MCF 10A (cell line): ENCODE measurements at regions not wholly inside any gene's neighbourhood (a gene's known extent, or its start where the extent isn't known, plus 50 kb on each side); places are given as distances from the start of the nearest gene placed in this dataset.
A peak's percentile ranks its signal among the peaks of the same experiment; 100 is the strongest.
"Not testable (repeated sequence)": the region's sequence is repeated elsewhere in the genome, so short reads cannot be mapped to it uniquely, and the experiment has no call there.

ENCODE experiments used
- BruUV-seq: library from RNA; stranded (reverse); fragments of 400-500 nt; replicated peaks from 2 replicates; lab custom pipeline; 2021; lab: Mats Ljungman, UMichigan
- CTCF ChIA-PET: fragments of 300-600 bp; sonication (Branson Sonifier 250); formaldehyde crosslinking; extraction: SDS; loops from one replicate; lab custom pipeline; 2021; ENCODE audit warnings: antibody characterized with exemption, inconsistent platforms; lab: Yijun Ruan, JAX
- POLR2A ChIA-PET: fragments of 300-600, 350-650 bp; sonication (Branson Sonifier 250); formaldehyde crosslinking; extraction: SDS; loops from one replicate; lab custom pipeline; 2020; ENCODE audit warnings: antibody characterized with exemption, inconsistent platforms; lab: Yijun Ruan, JAX
- DNase-seq: peaks from one replicate; pipeline ENCODE4 v3.0.0-alpha.2; 2018; ENCODE audit not compliant: unreplicated experiment
- H3K27ac Mint-ChIP-seq: one replicate; pipeline ENCODE4 v1.8.0; 2022; ENCODE audit warnings: mild to moderate bottlenecking, low read depth, mixed read lengths; ENCODE audit not compliant: unreplicated experiment
- H3K27me3 Mint-ChIP-seq: one replicate; pipeline ENCODE4 v1.8.0; 2022; ENCODE audit warnings: mixed read lengths; ENCODE audit not compliant: insufficient read depth, unreplicated experiment
- H3K36me3 Mint-ChIP-seq: one replicate; pipeline ENCODE4 v1.8.0; 2022; ENCODE audit warnings: mild to moderate bottlenecking, moderate library complexity, mixed read lengths; ENCODE audit not compliant: insufficient read depth, unreplicated experiment
- H3K4me1 Mint-ChIP-seq: one replicate; pipeline ENCODE4 v1.8.0; 2022; ENCODE audit warnings: mixed read lengths; ENCODE audit not compliant: insufficient read depth, unreplicated experiment
- H3K4me3 Mint-ChIP-seq: one replicate; pipeline ENCODE4 v1.8.0; 2022; ENCODE audit warnings: mild to moderate bottlenecking, moderate library complexity, mixed read lengths; ENCODE audit not compliant: unreplicated experiment
- H3K9me3 Mint-ChIP-seq: one replicate; pipeline ENCODE4 v1.8.0; 2022; ENCODE audit warnings: mixed read lengths; ENCODE audit not compliant: unreplicated experiment
- CTCF ChIP-seq: fragments of 200-600 bp; IDR thresholded peaks from one replicate; pipeline ENCODE4 v1.8.0; 2022; ENCODE audit warnings: antibody characterized with exemption, mild to moderate bottlenecking; ENCODE audit not compliant: unreplicated experiment
- intact Hi-C: fragments of 100-400 bp; cut with micrococcal nuclease; formaldehyde crosslinking; loops from 2 replicates; pipeline ENCODE4 v1.14.1; 2022

- peaks cover 6% of the 10 kb centered on the region for H3K4me1 Mint-ChIP-seq
- no peak for DNase-seq
- no peaks in the 10 kb centered on the region for H3K27me3 Mint-ChIP-seq
- no peak overlapping the region for H3K4me3 Mint-ChIP-seq
- no peak for TF ChIP-seq CTCF
- no peak overlapping the region for H3K27ac Mint-ChIP-seq
- ChIA-PET POLR2A (no interaction called here), CTCF (no interaction called here)
- no TSS peak for BruUV-seq
- H3K9me3 Mint-ChIP-seq, result no peaks in the 10 kb centered on the region
- intact Hi-C loops, result no loop called here
- H3K36me3 Mint-ChIP-seq, result no peaks in the 10 kb centered on the region
These were observed 2168.8 kb upstream of the RAG2 start for GRCh38 chr11:38766796-38767195.

- BruUV-seq, result no TSS peak
- Mint-ChIP-seq H3K36me3 (no peaks in the 10 kb centered on the region), H3K27me3 (no peaks in the 10 kb centered on the region), H3K27ac (no peak overlapping the region), H3K4me3 (no peak overlapping the region), H3K4me1 (peaks cover 14% of the 10 kb centered on the region), H3K9me3 (no peaks in the 10 kb centered on the region)
- CTCF ChIA-PET, result interaction anchor here (0.6 kb wide), 1 partner anchor 1107 kb away, joined by 5 read pairs; no protein-coding TSS in a partner anchor
- intact Hi-C loops, result no loop called here
- POLR2A ChIA-PET, result interaction anchor here (0.7 kb wide), 2 partner anchors 606 to 1683 kb away, joined by 3 read pairs; no protein-coding TSS in a partner anchor
- DNase-seq, result no peak
- TF ChIP-seq CTCF, result no peak
These were observed 2161.4 kb upstream of the RAG2 start for GRCh38 chr11:38759394-38759793.

GRCh38 chr11:38756537-38756936 is 2158.5 kb upstream of the RAG2 start:
- intact Hi-C loops, result no loop called here
- Mint-ChIP-seq H3K4me1 (peaks cover 24% of the 10 kb centered on the region), H3K36me3 (no peaks in the 10 kb centered on the region), H3K27me3 (no peaks in the 10 kb centered on the region), H3K9me3 (no peaks in the 10 kb centered on the region), H3K27ac (no peak overlapping the region), H3K4me3 (no peak overlapping the region)
- ChIA-PET POLR2A (no interaction called here), CTCF (no interaction called here)
- no peak for TF ChIP-seq CTCF
- BruUV-seq, result no TSS peak
- no peak for DNase-seq

- ChIA-PET POLR2A (no interaction called here), CTCF (no interaction called here)
- Mint-ChIP-seq H3K27me3 (no peaks in the 10 kb centered on the region), H3K4me3 (no peak overlapping the region), H3K9me3 (no peaks in the 10 kb centered on the region), H3K27ac (peak overlapping the region; percentile 49), H3K36me3 (no peaks in the 10 kb centered on the region), H3K4me1 (peaks cover 15% of the 10 kb centered on the region)
- intact Hi-C loops, result no loop called here
- TF ChIP-seq CTCF, result no peak
- no TSS peak for BruUV-seq
- DNase-seq, result no peak
These were observed 2153.4 kb upstream of the RAG2 start for GRCh38 chr11:38751421-38751820.

- H3K9me3 Mint-ChIP-seq, H3K4me1 Mint-ChIP-seq, H3K4me3 Mint-ChIP-seq, DNase-seq, BruUV-seq, POLR2A ChIA-PET, H3K27ac Mint-ChIP-seq, H3K36me3 Mint-ChIP-seq, CTCF ChIA-PET, H3K27me3 Mint-ChIP-seq, intact Hi-C loops: not testable (repeated sequence)
These were observed 2148.5 kb upstream of the RAG2 start for GRCh38 chr11:38746516-38746915.
